ENCODE measurements at regions not wholly inside any gene's neighbourhood (a gene's known extent, or its start where the extent isn't known, plus 50 kb on each side); places are given as distances from the start of the nearest gene placed in this dataset.

DNA sequence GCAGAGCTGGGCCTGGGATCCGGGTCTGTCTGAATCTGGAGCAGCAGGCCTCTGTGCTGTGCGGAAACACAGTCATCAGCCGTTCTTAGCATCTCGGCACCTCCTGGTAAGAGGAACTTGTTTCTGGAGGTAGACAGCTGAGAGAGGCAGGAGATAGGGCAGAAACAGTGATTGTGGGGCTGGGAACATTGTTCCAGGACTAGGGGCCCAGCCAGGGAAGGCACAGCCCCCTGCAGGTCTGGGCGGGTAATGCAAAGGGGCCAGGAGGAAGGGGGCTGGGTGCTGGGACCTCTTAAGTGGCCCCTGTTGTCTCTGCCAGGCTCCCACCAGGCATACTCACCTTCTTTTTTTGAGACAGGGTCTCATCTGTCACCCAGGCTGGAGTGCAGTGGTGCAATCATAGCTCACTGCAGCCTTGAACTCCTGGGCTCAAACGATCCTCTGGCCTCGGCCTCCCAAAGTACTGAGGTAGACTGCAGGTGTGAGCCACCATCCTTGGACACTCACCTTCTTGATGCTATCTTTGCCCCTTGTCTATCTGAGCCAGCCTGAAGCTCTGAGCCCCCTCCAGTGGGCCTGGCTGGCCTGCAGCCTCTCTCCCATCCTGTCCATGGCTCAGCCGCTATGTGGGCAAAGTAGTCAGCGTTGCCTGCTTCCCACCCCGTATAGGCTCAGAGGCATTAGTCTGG, 134.3 kb upstream of the ZBTB40 start (continued):
- TF ChIP-seq, protein P1, sequence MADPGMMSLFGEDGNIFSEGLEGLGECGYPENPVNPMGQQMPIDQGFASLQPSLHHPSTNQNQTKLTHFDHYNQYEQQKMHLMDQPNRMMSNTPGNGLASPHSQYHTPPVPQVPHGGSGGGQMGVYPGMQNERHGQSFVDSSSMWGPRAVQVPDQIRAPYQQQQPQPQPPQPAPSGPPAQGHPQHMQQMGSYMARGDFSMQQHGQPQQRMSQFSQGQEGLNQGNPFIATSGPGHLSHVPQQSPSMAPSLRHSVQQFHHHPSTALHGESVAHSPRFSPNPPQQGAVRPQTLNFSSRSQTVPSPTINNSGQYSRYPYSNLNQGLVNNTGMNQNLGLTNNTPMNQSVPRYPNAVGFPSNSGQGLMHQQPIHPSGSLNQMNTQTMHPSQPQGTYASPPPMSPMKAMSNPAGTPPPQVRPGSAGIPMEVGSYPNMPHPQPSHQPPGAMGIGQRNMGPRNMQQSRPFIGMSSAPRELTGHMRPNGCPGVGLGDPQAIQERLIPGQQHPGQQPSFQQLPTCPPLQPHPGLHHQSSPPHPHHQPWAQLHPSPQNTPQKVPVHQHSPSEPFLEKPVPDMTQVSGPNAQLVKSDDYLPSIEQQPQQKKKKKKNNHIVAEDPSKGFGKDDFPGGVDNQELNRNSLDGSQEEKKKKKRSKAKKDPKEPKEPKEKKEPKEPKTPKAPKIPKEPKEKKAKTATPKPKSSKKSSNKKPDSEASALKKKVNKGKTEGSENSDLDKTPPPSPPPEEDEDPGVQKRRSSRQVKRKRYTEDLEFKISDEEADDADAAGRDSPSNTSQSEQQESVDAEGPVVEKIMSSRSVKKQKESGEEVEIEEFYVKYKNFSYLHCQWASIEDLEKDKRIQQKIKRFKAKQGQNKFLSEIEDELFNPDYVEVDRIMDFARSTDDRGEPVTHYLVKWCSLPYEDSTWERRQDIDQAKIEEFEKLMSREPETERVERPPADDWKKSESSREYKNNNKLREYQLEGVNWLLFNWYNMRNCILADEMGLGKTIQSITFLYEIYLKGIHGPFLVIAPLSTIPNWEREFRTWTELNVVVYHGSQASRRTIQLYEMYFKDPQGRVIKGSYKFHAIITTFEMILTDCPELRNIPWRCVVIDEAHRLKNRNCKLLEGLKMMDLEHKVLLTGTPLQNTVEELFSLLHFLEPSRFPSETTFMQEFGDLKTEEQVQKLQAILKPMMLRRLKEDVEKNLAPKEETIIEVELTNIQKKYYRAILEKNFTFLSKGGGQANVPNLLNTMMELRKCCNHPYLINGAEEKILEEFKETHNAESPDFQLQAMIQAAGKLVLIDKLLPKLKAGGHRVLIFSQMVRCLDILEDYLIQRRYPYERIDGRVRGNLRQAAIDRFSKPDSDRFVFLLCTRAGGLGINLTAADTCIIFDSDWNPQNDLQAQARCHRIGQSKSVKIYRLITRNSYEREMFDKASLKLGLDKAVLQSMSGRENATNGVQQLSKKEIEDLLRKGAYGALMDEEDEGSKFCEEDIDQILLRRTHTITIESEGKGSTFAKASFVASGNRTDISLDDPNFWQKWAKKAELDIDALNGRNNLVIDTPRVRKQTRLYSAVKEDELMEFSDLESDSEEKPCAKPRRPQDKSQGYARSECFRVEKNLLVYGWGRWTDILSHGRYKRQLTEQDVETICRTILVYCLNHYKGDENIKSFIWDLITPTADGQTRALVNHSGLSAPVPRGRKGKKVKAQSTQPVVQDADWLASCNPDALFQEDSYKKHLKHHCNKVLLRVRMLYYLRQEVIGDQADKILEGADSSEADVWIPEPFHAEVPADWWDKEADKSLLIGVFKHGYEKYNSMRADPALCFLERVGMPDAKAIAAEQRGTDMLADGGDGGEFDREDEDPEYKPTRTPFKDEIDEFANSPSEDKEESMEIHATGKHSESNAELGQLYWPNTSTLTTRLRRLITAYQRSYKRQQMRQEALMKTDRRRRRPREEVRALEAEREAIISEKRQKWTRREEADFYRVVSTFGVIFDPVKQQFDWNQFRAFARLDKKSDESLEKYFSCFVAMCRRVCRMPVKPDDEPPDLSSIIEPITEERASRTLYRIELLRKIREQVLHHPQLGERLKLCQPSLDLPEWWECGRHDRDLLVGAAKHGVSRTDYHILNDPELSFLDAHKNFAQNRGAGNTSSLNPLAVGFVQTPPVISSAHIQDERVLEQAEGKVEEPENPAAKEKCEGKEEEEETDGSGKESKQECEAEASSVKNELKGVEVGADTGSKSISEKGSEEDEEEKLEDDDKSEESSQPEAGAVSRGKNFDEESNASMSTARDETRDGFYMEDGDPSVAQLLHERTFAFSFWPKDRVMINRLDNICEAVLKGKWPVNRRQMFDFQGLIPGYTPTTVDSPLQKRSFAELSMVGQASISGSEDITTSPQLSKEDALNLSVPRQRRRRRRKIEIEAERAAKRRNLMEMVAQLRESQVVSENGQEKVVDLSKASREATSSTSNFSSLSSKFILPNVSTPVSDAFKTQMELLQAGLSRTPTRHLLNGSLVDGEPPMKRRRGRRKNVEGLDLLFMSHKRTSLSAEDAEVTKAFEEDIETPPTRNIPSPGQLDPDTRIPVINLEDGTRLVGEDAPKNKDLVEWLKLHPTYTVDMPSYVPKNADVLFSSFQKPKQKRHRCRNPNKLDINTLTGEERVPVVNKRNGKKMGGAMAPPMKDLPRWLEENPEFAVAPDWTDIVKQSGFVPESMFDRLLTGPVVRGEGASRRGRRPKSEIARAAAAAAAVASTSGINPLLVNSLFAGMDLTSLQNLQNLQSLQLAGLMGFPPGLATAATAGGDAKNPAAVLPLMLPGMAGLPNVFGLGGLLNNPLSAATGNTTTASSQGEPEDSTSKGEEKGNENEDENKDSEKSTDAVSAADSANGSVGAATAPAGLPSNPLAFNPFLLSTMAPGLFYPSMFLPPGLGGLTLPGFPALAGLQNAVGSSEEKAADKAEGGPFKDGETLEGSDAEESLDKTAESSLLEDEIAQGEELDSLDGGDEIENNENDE (IDR thresholded peaks at IDR 0.05; ENCODE audit: insufficient replicate concordance, low read length), result no peak
- peak; percentile 18; the same call in 1 of the 2 replicates for TF ChIP-seq GABPA (IDR thresholded peaks at IDR 0.05; ENCODE audit: borderline replicate concordance, insufficient read depth, low read length)
- no peak for TF ChIP-seq CBX5 (IDR thresholded peaks at IDR 0.05; ENCODE audit: low read depth, low read length)
- TF ChIP-seq, protein P2, sequence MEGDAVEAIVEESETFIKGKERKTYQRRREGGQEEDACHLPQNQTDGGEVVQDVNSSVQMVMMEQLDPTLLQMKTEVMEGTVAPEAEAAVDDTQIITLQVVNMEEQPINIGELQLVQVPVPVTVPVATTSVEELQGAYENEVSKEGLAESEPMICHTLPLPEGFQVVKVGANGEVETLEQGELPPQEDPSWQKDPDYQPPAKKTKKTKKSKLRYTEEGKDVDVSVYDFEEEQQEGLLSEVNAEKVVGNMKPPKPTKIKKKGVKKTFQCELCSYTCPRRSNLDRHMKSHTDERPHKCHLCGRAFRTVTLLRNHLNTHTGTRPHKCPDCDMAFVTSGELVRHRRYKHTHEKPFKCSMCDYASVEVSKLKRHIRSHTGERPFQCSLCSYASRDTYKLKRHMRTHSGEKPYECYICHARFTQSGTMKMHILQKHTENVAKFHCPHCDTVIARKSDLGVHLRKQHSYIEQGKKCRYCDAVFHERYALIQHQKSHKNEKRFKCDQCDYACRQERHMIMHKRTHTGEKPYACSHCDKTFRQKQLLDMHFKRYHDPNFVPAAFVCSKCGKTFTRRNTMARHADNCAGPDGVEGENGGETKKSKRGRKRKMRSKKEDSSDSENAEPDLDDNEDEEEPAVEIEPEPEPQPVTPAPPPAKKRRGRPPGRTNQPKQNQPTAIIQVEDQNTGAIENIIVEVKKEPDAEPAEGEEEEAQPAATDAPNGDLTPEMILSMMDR (IDR thresholded peaks at IDR 0.05; ENCODE audit: control extremely low read depth in 1 of 3, insufficient read depth in 1 of 3, low read depth in 1 of 3, low read length in 3 of 3), result peak; percentile 72 to 91 (median 88)

All from H1 (cell line).